Adipocyte (in vitro differentiated cells): ENCODE measurements at regions not wholly inside any gene's neighbourhood (a gene's known extent, or its start where the extent isn't known, plus 50 kb on each side); places are given as distances from the start of the nearest gene placed in this dataset.

Experiments
- DNase-seq: peaks from one replicate; pipeline ENCODE4 v3.0.0-alpha.2; 2015; ENCODE audit warnings: low read depth
- H3K27me3 ChIP-seq: replicated peaks from 2 replicates; pipeline ENCODE4 v1.7.0; 2013; ENCODE audit warnings: mild to moderate bottlenecking, low read length, moderate library complexity; ENCODE audit not compliant: control insufficient read depth, insufficient read depth
- H3K36me3 ChIP-seq: 2 replicates; pipeline ENCODE4 v1.7.0; 2013; ENCODE audit warnings: low read length, mild to moderate bottlenecking, moderate library complexity; ENCODE audit not compliant: control insufficient read depth, insufficient read depth, severe bottlenecking
- H3K4me1 ChIP-seq: 2 replicates; pipeline ENCODE4 v1.7.0; 2013; ENCODE audit warnings: mild to moderate bottlenecking, low read length, moderate library complexity; ENCODE audit not compliant: control insufficient read depth, insufficient read depth
- H3K4me3 ChIP-seq: 2 replicates; pipeline ENCODE4 v1.7.0; 2013; ENCODE audit warnings: mild to moderate bottlenecking, low read length, moderate library complexity
- H3K9ac ChIP-seq: 2 replicates; pipeline ENCODE4 v1.7.0; 2013; ENCODE audit warnings: mild to moderate bottlenecking, low read length, moderate library complexity
- H3K9me3 ChIP-seq: 2 replicates; pipeline ENCODE4 v1.7.0; 2013; ENCODE audit warnings: mild to moderate bottlenecking, low read length, moderate library complexity; ENCODE audit not compliant: control insufficient read depth

DNA sequence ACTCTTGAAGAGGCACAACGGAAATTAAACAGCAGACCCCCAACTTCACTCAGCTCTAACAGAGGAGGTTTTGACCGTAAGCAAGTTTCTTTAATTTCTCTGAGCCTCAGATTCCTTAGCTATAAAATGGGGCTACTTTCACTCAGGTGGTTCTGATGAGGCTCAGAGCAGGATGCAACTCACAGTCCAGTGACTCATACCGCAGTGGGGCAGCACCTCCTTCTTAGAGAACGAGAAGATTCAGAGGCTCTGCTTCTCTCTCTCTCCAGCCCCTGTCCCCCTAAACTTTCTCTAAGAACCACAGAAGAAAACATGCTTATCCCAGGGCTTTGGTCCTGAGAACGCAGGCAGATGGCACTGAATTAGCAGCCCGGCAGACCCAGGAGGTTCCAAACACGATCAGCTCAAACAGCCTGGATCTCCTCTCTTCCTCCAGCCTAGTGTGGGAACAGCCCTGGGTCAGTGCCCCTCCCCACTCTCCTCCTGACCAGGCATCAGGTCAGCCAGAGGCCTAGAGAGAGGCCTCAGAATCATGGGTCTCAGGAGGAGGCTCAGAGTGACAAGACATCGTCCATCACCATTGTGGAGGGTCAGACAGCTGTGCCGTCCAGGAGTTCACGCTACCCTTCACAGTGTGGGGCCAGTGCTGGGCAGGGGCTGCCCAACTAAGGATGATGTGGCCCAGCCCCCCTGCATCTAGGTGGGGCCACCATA, 433.0 kb downstream of the PTPRU start:
- Histone ChIP-seq H3K4me3 (no peak overlapping the region), H3K9ac (no peak overlapping the region), H3K4me1 (no peaks in the 10 kb centered on the region), H3K27me3 (peaks cover 8% of the 10 kb centered on the region), H3K36me3 (no peaks in the 10 kb centered on the region), H3K9me3 (no peaks in the 10 kb centered on the region)
- DNase-seq: no peak

- no peaks in the 10 kb centered on the region for H3K36me3 ChIP-seq
- no peak for DNase-seq
- H3K4me3 ChIP-seq: no peak overlapping the region
- no peaks in the 10 kb centered on the region for H3K9me3 ChIP-seq
- peaks cover 8% of the 10 kb centered on the region for H3K27me3 ChIP-seq
- H3K4me1 ChIP-seq: no peaks in the 10 kb centered on the region
- H3K9ac ChIP-seq: no peak overlapping the region
Measured at GRCh38 chr1:29668551-29669157, 432.3 kb downstream of the PTPRU start.

GRCh38 chr1:29667951-29668350, 431.6 kb downstream of the PTPRU start:
- no peaks in the 10 kb centered on the region for H3K9me3 ChIP-seq
- H3K9ac ChIP-seq: no peak overlapping the region
- H3K4me1 ChIP-seq: no peaks in the 10 kb centered on the region
- H3K36me3 ChIP-seq: no peaks in the 10 kb centered on the region
- no peak overlapping the region for H3K4me3 ChIP-seq
- no peak for DNase-seq
- peaks cover 8% of the 10 kb centered on the region for H3K27me3 ChIP-seq

- Histone ChIP-seq H3K36me3 (no peaks in the 10 kb centered on the region), H3K9ac (no peak overlapping the region), H3K4me1 (no peaks in the 10 kb centered on the region), H3K27me3 (peaks cover 5% of the 10 kb centered on the region), H3K4me3 (no peak overlapping the region), H3K9me3 (peaks cover 22% of the 10 kb centered on the region)
- no peak for DNase-seq
Measured at GRCh38 chr1:29664711-29665110, 428.4 kb downstream of the PTPRU start.

DNA sequence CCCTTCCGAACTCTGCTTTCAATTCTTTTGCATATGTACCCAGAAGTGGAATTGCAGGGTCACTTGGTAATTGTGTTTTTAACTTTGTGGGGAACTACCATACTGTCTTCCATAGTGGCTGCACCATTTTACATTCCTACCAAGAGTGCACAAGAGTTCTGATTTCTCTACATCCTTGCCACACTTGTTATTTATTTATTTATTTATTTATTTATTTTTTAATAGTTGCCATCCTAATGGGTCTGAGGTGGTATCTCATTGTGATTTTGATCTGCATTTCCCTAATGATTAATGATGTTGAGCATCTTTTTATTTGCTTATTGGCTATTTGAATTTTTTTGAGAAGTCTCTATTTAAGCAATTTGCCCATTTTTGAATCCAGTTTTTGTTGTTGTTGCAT, 422.4 kb downstream of the PTPRU start:
- Histone ChIP-seq H3K9me3 (peaks cover 31% of the 10 kb centered on the region), H3K36me3 (no peaks in the 10 kb centered on the region), H3K9ac (no peak overlapping the region), H3K4me3 (no peak overlapping the region), H3K27me3 (peaks cover 5% of the 10 kb centered on the region), H3K4me1 (no peaks in the 10 kb centered on the region)
- no peak for DNase-seq

GRCh38 chr1:29657816-29658215, 421.5 kb downstream of the PTPRU start:
- H3K9me3 ChIP-seq: peaks cover 31% of the 10 kb centered on the region
- H3K4me3 ChIP-seq: no peak overlapping the region
- peaks cover 8% of the 10 kb centered on the region for H3K27me3 ChIP-seq
- no peak for DNase-seq
- no peak overlapping the region for H3K9ac ChIP-seq
- H3K4me1 ChIP-seq: no peaks in the 10 kb centered on the region
- H3K36me3 ChIP-seq: no peaks in the 10 kb centered on the region

GRCh38 chr1:29655945-29656850, 419.9 kb downstream of the PTPRU start:
- Histone ChIP-seq H3K36me3 (no peaks in the 10 kb centered on the region), H3K4me3 (no peak overlapping the region), H3K9ac (no peak overlapping the region), H3K27me3 (peaks cover 8% of the 10 kb centered on the region), H3K4me1 (peaks cover 7% of the 10 kb centered on the region), H3K9me3 (peaks cover 18% of the 10 kb centered on the region)
- no peak for DNase-seq

DNA sequence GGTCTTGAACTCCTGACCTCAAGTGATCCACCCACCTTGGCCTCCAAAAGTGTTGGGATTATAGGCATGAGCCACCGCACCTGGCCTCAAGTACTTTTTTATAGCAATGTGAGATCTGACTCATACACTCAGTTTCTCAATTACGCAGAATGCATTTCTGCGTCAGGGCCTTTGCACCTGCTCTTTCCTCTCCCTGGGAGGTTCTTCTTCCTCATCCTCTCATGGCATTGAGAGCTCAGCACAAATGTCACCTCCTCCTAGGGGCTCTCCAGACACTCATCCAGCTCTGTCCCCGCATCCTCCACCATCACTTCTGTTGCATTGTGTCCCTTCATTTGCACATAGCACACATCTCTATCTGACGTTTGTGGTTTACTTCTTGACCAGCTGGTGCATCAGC, 418.8 kb downstream of the PTPRU start:
- peaks cover 7% of the 10 kb centered on the region for H3K4me1 ChIP-seq
- H3K36me3 ChIP-seq: no peaks in the 10 kb centered on the region
- no peak overlapping the region for H3K9ac ChIP-seq
- peaks cover 8% of the 10 kb centered on the region for H3K27me3 ChIP-seq
- peaks cover 13% of the 10 kb centered on the region for H3K9me3 ChIP-seq
- no peak overlapping the region for H3K4me3 ChIP-seq
- no peak for DNase-seq

DNA sequence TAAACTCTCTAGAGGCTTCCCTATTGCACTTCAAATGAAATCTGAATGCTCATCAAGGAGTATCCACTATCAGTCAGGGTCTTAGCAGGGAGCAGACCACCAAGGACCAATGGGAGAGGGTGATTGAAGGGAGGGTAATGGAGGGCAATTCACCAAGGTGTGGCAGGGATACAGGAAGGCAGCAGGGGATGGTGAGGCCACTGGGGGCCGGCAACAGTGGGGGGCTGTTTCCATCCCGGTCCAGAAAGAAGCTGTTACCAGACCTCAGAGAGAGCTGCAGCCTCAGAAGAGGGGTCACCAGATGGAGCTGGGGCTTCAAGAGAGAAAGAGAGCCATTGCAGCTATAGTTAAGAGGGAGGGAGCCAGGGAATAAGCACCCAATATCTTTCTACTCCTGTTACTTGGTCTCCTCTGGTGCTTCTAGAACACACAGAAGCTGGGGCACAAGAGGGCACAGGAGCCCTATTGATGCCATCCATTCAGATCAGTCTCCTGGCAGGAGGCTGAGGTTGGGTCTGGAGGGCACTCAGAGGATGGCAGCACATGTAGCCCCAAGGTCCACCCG, 417.6 kb downstream of the PTPRU start:
- peaks cover 2% of the 10 kb centered on the region for H3K9me3 ChIP-seq
- H3K27me3 ChIP-seq: peaks cover 8% of the 10 kb centered on the region
- H3K4me1 ChIP-seq: peaks cover 7% of the 10 kb centered on the region
- no peaks in the 10 kb centered on the region for H3K36me3 ChIP-seq
- H3K9ac ChIP-seq: no peak overlapping the region
- no peak for DNase-seq
- no peak overlapping the region for H3K4me3 ChIP-seq

GRCh38 chr1:29653034-29653810, 416.9 kb downstream of the PTPRU start:
- no peak for DNase-seq
- H3K9ac ChIP-seq: no peak overlapping the region

More at GRCh38 chr1:29653034-29653810, 416.9 kb downstream of the PTPRU start:
- Histone ChIP-seq H3K9me3 (no peaks in the 10 kb centered on the region), H3K27me3 (peaks cover 8% of the 10 kb centered on the region), H3K4me1 (peaks cover 7% of the 10 kb centered on the region), H3K4me3 (no peak overlapping the region), H3K36me3 (no peaks in the 10 kb centered on the region)
